GM13977 (cell line): ENCODE measurements at regions not wholly inside any gene's neighbourhood (a gene's known extent, or its start where the extent isn't known, plus 50 kb on each side); places are given as distances from the start of the nearest gene placed in this dataset.

Source experiments
- DNase-seq: peaks from one replicate; pipeline ENCODE4 v3.0.0; 2012; ENCODE audit warnings: low spot score
- CTCF ChIP-seq: IDR thresholded peaks from 2 replicates; pipeline ENCODE4 v1.5.1; 2012; ENCODE audit warnings: mild to moderate bottlenecking, control low read depth; ENCODE audit not compliant: insufficient read depth; ENCODE audit errors: extremely low read depth, missing control alignments
- in situ Hi-C: fragments of 300-500 bp; cut with MboI; formaldehyde crosslinking; loops from one replicate; pipeline ENCODE4 v1.12.0; 2022; ENCODE audit warnings: low sequenced_read_pairs, low pct_unique_long_range_greater_than_20kb, mixed read lengths, inconsistent platforms; ENCODE audit not compliant: unreplicated experiment

DNA sequence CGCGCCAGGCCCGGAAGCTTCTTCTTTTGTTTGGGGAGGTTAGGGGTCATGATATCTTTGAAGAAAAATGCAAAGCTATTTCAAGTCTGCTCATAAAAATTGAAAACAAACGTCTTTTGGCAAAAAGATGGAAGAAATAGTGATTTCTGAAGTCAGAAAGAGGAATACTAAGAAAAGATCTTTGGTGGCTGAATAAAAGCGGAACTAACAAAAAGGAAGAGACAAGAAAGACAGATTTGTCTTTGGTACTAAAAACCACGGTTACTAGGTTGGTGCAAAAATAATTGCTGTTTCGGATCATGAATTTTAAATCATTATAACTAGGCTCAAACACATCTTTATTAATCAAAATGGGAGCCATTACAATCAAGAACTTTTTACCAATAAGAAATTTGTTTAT lies 164.6 kb upstream of the TRIB2 start:
- DNase-seq, result no peak
- TF ChIP-seq CTCF, result no peak
- in situ Hi-C loops, result no loop called here

GRCh38 chr2:12554224-12555011 lies 162.3 kb upstream of the TRIB2 start:
- in situ Hi-C loops, result no loop called here
- DNase-seq, result no peak

GRCh38 chr2:12555012-12555645 lies 161.6 kb upstream of the TRIB2 start:
- DNase-seq, result no peak
- in situ Hi-C loops, result no loop called here
- TF ChIP-seq CTCF, result no peak

More at GRCh38 chr2:12554224-12555011, 162.3 kb upstream of the TRIB2 start:
- no peak for TF ChIP-seq CTCF

DNA sequence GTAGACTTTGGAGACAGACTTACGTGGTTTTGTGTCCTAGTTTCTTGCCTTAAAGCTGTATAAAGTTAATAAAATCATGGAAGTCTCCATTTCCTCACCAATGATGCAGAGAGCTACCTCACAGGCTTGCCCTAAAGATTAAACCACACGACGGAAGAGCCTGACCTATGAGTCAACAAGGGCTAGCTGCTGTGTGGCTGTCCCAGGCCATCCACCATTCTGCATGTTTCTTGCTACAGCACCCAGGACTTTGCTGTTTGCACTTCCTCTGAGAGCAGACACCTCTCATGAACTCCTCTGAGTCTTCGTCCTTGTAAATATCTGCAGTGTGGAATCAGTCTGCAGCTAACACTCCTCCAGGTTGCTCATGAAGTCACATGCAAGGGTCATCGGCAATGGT lies 160.0 kb upstream of the TRIB2 start:
- DNase-seq, result no peak
- TF ChIP-seq CTCF, result no peak
- in situ Hi-C loops, result no loop called here

DNA sequence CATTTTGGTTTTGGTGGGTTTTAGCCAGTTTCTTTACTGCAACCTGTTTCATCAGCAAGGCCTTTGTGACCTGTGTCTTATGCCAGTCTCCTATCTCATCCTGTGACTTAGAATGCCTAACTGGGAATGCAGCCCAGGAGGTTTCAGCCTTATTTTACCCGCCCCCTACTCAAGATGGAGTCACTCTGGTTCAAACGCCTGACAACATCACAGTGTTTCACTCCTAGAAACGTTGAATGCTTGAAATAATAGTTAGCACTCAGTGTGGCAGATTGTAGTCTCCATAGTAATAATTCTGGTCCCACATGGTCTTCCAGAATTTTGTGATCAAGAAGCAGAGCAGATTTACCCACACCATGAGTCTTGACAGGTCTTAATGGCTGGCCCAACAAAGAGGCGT lies 159.0 kb upstream of the TRIB2 start:
- DNase-seq, result no peak
- in situ Hi-C loops, result no loop called here
- no peak for TF ChIP-seq CTCF

DNA sequence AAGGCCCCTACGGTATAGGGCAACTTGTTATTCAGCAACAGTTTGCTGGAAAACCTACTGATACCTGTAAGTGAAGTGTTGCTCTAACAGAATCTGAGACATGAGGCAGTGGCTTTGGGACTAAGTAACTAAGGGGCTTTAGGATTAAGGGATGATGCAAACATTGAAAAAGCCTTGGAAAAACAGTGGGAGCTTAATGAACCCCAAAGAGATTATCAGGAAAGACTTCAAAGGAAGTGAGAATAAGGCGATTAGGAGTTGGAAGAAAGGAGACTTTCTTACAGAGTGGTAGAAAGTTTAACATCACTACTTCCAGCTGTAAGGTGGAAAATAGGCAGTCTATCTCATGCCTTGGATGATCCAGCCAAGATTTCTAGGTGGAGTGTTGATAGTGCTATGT lies 158.2 kb upstream of the TRIB2 start:
- no peak for DNase-seq
- in situ Hi-C loops, result no loop called here
- no peak for TF ChIP-seq CTCF
